ENCODE measurements at regions not wholly inside any gene's neighbourhood (a gene's known extent, or its start where the extent isn't known, plus 50 kb on each side); places are given as distances from the start of the nearest gene placed in this dataset.

DNA sequence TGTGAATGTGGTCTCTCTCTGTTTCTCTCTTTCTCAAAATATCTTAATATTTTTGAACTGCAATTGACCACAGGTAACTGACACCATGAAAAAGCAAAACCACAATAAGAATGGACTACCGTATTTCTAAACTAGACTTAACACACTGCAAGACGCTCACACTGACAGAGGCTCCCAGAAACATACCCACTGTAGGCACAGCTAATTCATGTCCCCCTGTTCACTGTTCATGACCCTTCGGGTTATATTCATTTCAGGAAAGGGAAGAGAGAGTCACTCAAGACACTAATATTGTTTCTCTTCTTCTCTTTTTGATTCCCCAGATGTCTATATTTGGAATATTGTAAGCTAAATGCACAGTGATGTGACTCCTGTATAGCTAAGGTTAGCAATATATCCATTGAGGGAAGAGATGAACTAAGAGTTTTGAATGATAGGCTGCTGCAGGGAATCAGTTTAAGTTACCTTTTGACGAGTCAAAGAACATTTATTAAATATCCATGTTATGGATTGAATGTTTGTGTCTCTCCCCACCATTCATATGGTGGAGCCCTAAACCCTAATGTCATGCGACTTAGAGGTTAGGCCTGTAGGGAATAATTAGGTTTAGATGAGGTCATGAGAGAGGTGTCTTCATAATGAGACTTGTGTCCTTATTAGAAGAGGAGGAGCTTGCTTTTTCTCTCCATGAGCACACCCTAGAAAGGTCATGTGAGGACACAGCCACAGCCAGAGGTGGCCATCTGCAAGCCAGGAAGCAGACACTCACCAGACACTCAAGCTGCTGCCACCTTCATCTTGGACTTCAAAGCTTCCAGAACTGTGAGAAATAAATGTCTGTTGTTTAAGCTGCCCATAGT, 216.6 kb upstream of the GRM7 start:
- Histone ChIP-seq H3K4me1 (ENCODE audit: insufficient read depth, low read length) (no peaks in the 10 kb centered on the region), H3K36me3 (ENCODE audit: insufficient read depth, low read length) (no peaks in the 10 kb centered on the region), H3K27ac (ENCODE audit: low read depth, low read length) (no peak overlapping the region), H3K27me3 (ENCODE audit: insufficient read depth, low read length) (no peaks in the 10 kb centered on the region), H3K9me3 (ENCODE audit: control insufficient read depth in 1 of 2, low read length in 2 of 2) (no peaks in the 10 kb centered on the region), H3K4me3 (ENCODE audit: low read length in 2 of 2) (no peak overlapping the region)
- peaks cover 0 to 13% (median 7%) of the 10 kb centered on the region in 8 donors for H3K9me3 Mint-ChIP-seq
- CTCF ChIA-PET (ENCODE audit: partially characterized antibody) = no interaction called here
- intact Hi-C loops (cut with micrococcal nuclease) = no loop called here
- H3K4me3 Mint-ChIP-seq = no peak overlapping the region
- no peaks in the 10 kb centered on the region for H3K4me1 Mint-ChIP-seq
- H3K36me3 Mint-ChIP-seq = no peaks in the 10 kb centered on the region
- no peak overlapping the region for H3K27ac Mint-ChIP-seq
- POLR2A ChIA-PET (ENCODE audit: partially characterized antibody) = no interaction called here
- DNase-seq = no peak
- no peaks in the 10 kb centered on the region for H3K27me3 Mint-ChIP-seq

DNA sequence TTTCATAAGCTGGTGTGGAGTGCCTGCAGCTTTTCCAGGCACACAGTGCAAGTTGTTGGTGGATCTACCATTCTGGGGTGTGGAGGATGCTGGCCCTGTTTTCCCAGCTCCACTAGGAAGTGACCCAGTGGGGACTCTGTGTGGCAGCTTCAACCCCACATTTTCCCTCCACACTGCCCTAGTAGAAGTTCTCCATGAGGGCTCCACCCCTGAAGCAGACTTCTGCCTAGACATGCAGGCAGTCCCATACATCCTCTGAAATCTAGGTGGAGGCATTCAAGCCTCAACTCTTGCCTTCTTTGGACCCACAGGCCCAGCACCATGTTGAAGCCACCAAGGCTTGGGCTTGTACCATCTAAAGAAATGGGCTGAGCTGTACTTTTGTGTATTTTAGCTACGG, 206.2 kb upstream of the GRM7 start:
- H3K9me3 Mint-ChIP-seq = peaks cover 9 to 47% (median 27%) of the 10 kb centered on the region in 8 donors

GRCh38 chr3:6655275-6655674, 205.6 kb upstream of the GRM7 start:
- no peaks in the 10 kb centered on the region for H3K4me1 Mint-ChIP-seq
- H3K4me3 Mint-ChIP-seq = no peak overlapping the region
- POLR2A ChIA-PET (ENCODE audit: partially characterized antibody) = no interaction called here
- H3K36me3 Mint-ChIP-seq = no peaks in the 10 kb centered on the region
- H3K27ac Mint-ChIP-seq = no peak overlapping the region
- no peak overlapping the region for H3K27ac ChIP-seq (ENCODE audit: low read depth, low read length)
- no peak overlapping the region for H3K4me3 ChIP-seq (ENCODE audit: low read length in 2 of 2)
- no peak for DNase-seq
- H3K36me3 ChIP-seq (ENCODE audit: insufficient read depth, low read length) = no peaks in the 10 kb centered on the region
- peaks cover 9 to 46% (median 27%) of the 10 kb centered on the region in 8 donors for H3K9me3 Mint-ChIP-seq
- no peaks in the 10 kb centered on the region for H3K4me1 ChIP-seq (ENCODE audit: insufficient read depth, low read length)
- H3K27me3 Mint-ChIP-seq = no peaks in the 10 kb centered on the region
- intact Hi-C loops (cut with micrococcal nuclease) = no loop called here
- no peaks in the 10 kb centered on the region for H3K27me3 ChIP-seq (ENCODE audit: insufficient read depth, low read length)
- H3K9me3 ChIP-seq (ENCODE audit: control insufficient read depth in 1 of 2, low read length in 2 of 2) = no peaks in the 10 kb centered on the region
- CTCF ChIA-PET (ENCODE audit: partially characterized antibody) = no interaction called here

More for the DNA sequence above, 206.2 kb upstream of the GRM7 start:
- Mint-ChIP-seq H3K4me3 (no peak overlapping the region), H3K27me3 (no peaks in the 10 kb centered on the region), H3K36me3 (no peaks in the 10 kb centered on the region), H3K4me1 (no peaks in the 10 kb centered on the region), H3K27ac (no peak overlapping the region)
- Histone ChIP-seq H3K36me3 (ENCODE audit: insufficient read depth, low read length) (no peaks in the 10 kb centered on the region), H3K4me1 (ENCODE audit: insufficient read depth, low read length) (no peaks in the 10 kb centered on the region), H3K27ac (ENCODE audit: low read depth, low read length) (no peak overlapping the region), H3K9me3 (ENCODE audit: control insufficient read depth in 1 of 2, low read length in 2 of 2) (no peaks in the 10 kb centered on the region), H3K27me3 (ENCODE audit: insufficient read depth, low read length) (no peaks in the 10 kb centered on the region), H3K4me3 (ENCODE audit: low read length in 2 of 2) (no peak overlapping the region)
- CTCF ChIA-PET (ENCODE audit: partially characterized antibody) = no interaction called here
- intact Hi-C loops (cut with micrococcal nuclease) = no loop called here
- POLR2A ChIA-PET (ENCODE audit: partially characterized antibody) = no interaction called here
- DNase-seq = no peak

DNA sequence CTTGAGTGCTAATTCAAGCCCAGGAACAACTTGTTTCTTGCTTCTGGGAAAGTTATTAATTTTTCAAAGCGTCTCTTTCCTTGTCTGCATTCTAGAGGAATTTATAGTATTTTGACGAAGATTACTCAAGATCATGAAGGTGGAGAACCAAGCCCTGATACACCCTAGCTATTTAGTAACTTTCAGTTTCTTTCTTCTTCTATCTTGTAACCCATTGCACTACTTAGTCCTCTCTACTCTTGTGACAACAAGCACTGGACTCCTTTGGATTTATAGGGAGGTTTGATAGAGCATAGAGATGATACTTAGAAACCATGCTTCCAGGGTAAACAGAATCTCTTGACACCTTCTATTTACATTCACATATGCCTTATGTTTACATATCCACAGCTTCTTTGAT, 203.3 kb upstream of the GRM7 start:
- Histone ChIP-seq H3K36me3 (ENCODE audit: insufficient read depth, low read length) (no peaks in the 10 kb centered on the region), H3K4me3 (ENCODE audit: low read length in 2 of 2) (no peak overlapping the region), H3K4me1 (ENCODE audit: insufficient read depth, low read length) (no peaks in the 10 kb centered on the region), H3K27ac (ENCODE audit: low read depth, low read length) (no peak overlapping the region), H3K9me3 (ENCODE audit: control insufficient read depth in 1 of 2, low read length in 2 of 2) (no peaks in the 10 kb centered on the region), H3K27me3 (ENCODE audit: insufficient read depth, low read length) (no peaks in the 10 kb centered on the region)
- no peak for DNase-seq
- intact Hi-C loops (cut with micrococcal nuclease) = no loop called here
- peaks cover 3 to 49% (median 30%) of the 10 kb centered on the region in 8 donors for H3K9me3 Mint-ChIP-seq
- no peaks in the 10 kb centered on the region for H3K4me1 Mint-ChIP-seq
- no peaks in the 10 kb centered on the region for H3K27me3 Mint-ChIP-seq
- ChIA-PET CTCF (ENCODE audit: partially characterized antibody) (no interaction called here), POLR2A (ENCODE audit: partially characterized antibody) (no interaction called here)
- no peak overlapping the region for H3K4me3 Mint-ChIP-seq
- H3K27ac Mint-ChIP-seq = no peak overlapping the region
- no peaks in the 10 kb centered on the region for H3K36me3 Mint-ChIP-seq

DNA sequence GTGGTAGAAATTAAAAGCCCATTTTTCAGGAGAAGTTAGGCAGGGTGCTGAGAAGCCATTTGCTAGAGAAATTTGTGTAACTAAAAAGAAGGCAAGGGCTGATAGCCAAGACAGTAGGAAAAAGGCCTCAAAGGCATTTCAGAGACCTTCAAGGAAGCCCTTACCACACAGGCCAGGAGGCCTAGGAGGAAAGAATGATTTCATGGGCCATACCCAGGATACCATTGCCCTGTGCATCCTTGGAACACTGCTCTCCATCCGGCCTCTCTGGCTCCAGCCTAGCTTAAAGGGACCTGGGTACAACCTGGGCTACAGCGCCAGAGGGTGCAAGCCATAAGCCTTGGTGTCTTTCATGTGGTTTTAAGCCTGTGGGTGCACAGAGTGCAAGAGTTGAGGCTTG, 193.6 kb upstream of the GRM7 start:
- POLR2A ChIA-PET (ENCODE audit: partially characterized antibody) = no interaction called here
- CTCF ChIA-PET (ENCODE audit: partially characterized antibody) = no interaction called here
- H3K27me3 ChIP-seq (ENCODE audit: insufficient read depth, low read length) = no peaks in the 10 kb centered on the region
- Mint-ChIP-seq H3K4me1 (no peaks in the 10 kb centered on the region), H3K9me3 (peaks cover 0 to 38% (median 7%) of the 10 kb centered on the region in 8 donors), H3K27me3 (no peaks in the 10 kb centered on the region), H3K36me3 (no peaks in the 10 kb centered on the region), H3K27ac (no peak overlapping the region), H3K4me3 (no peak overlapping the region)
- H3K36me3 ChIP-seq (ENCODE audit: insufficient read depth, low read length) = no peaks in the 10 kb centered on the region
- intact Hi-C loops (cut with micrococcal nuclease) = no loop called here
- H3K9me3 ChIP-seq (ENCODE audit: control insufficient read depth in 1 of 2, low read length in 2 of 2) = no peaks in the 10 kb centered on the region
- no peaks in the 10 kb centered on the region for H3K4me1 ChIP-seq (ENCODE audit: insufficient read depth, low read length)
- H3K27ac ChIP-seq (ENCODE audit: low read depth, low read length) = no peak overlapping the region
- DNase-seq = no peak
- H3K4me3 ChIP-seq (ENCODE audit: low read length in 2 of 2) = no peak overlapping the region

DNA sequence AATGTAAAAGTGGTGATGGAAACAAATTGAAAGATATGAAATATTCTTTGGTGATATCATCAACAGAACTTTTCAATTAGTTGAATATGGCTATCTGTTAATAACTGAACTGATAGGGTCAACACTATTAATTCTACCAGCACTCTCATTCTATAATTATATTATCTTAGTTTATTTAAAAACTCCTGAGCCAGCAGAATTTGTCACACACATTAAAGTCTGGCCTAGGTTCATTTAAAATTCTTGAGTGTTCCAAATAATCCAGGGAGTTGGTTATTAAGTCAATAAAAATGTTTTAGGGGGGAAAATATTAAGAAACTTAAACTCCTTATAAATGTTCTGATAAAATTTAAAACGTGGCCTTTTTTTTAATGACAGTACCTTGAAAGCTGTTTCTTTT, 189.6 kb upstream of the GRM7 start:
- H3K4me3 Mint-ChIP-seq = no peak overlapping the region
- no peaks in the 10 kb centered on the region for H3K36me3 Mint-ChIP-seq
- no peak overlapping the region for H3K27ac Mint-ChIP-seq
- Histone ChIP-seq H3K9me3 (ENCODE audit: control insufficient read depth in 1 of 2, low read length in 2 of 2) (no peaks in the 10 kb centered on the region), H3K4me3 (ENCODE audit: low read length in 2 of 2) (no peak overlapping the region), H3K27me3 (ENCODE audit: insufficient read depth, low read length) (no peaks in the 10 kb centered on the region), H3K36me3 (ENCODE audit: insufficient read depth, low read length) (no peaks in the 10 kb centered on the region), H3K27ac (ENCODE audit: low read depth, low read length) (no peak overlapping the region), H3K4me1 (ENCODE audit: insufficient read depth, low read length) (no peaks in the 10 kb centered on the region)
- intact Hi-C loops (cut with micrococcal nuclease) = no loop called here
- H3K27me3 Mint-ChIP-seq = no peaks in the 10 kb centered on the region
- CTCF ChIA-PET (ENCODE audit: partially characterized antibody) = no interaction called here
- H3K9me3 Mint-ChIP-seq = peaks cover 0 to 27% (median 12%) of the 10 kb centered on the region in 8 donors
- no peaks in the 10 kb centered on the region for H3K4me1 Mint-ChIP-seq
- POLR2A ChIA-PET (ENCODE audit: partially characterized antibody) = no interaction called here
- no peak for DNase-seq

- intact Hi-C loops (cut with micrococcal nuclease) = no loop called here
- no peak overlapping the region for H3K27ac ChIP-seq (ENCODE audit: low read depth, low read length)
- ChIA-PET CTCF (ENCODE audit: partially characterized antibody) (no interaction called here), POLR2A (ENCODE audit: partially characterized antibody) (no interaction called here)
- H3K4me1 ChIP-seq (ENCODE audit: insufficient read depth, low read length) = no peaks in the 10 kb centered on the region
- no peaks in the 10 kb centered on the region for H3K27me3 ChIP-seq (ENCODE audit: insufficient read depth, low read length)
- H3K36me3 ChIP-seq (ENCODE audit: insufficient read depth, low read length) = no peaks in the 10 kb centered on the region
- Mint-ChIP-seq H3K4me1 (no peaks in the 10 kb centered on the region), H3K9me3 (peaks cover 2 to 14% (median 6%) of the 10 kb centered on the region in 8 donors), H3K27ac (no peak overlapping the region), H3K36me3 (no peaks in the 10 kb centered on the region), H3K27me3 (no peaks in the 10 kb centered on the region), H3K4me3 (no peak overlapping the region)
- no peaks in the 10 kb centered on the region for H3K9me3 ChIP-seq (ENCODE audit: control insufficient read depth in 1 of 2, low read length in 2 of 2)
- no peak overlapping the region for H3K4me3 ChIP-seq (ENCODE audit: low read length in 2 of 2)
- DNase-seq = no peak
These were observed 181.4 kb upstream of the GRM7 start for GRCh38 chr3:6679510-6679909.

All from CD4-positive, alpha-beta memory T cell (primary cell).